ENCODE measurements at regions not wholly inside any gene's neighbourhood (a gene's known extent, or its start where the extent isn't known, plus 50 kb on each side); places are given as distances from the start of the nearest gene placed in this dataset.
"Not testable (repeated sequence)": the region's sequence is repeated elsewhere in the genome, so short reads cannot be mapped to it uniquely, and the experiment has no call there.

DNA sequence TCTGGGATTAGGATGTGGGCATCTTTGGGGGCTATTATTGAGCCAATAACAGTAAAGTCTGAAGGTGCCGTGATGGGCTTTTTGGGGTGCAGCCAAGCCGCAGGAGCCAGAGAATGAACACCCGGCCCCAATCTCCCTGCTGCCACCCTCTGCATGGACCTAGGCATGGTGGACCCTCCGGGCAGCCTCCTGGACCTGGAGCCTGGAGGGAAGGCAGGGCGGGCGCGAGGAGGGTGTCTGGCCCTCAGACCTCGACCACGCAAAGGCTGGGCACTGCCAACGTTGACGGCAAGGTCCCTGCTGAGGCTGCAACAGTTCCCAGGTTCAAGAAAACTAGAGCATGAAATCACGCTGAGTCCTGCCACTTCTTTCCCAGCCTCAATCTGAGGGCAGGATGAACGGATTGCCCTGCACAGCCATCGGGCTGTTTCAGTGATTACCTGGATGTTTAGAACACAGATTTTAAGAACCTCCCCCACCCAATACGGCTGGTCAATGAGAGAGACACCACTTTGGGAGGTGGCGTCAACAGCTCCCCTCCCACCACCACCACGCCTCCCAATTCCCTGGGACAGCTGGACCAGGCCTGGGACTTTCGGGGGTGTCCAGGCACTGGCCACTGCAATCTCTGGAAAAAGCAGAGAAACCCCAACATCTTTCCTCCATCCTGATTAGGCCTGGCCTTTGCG lies 147.4 kb downstream of the NPIPB11 start:
- TF ChIP-seq POLR2A (IDR thresholded peaks at IDR 0.05): not testable (repeated sequence)
- TF ChIP-seq, protein P1, sequence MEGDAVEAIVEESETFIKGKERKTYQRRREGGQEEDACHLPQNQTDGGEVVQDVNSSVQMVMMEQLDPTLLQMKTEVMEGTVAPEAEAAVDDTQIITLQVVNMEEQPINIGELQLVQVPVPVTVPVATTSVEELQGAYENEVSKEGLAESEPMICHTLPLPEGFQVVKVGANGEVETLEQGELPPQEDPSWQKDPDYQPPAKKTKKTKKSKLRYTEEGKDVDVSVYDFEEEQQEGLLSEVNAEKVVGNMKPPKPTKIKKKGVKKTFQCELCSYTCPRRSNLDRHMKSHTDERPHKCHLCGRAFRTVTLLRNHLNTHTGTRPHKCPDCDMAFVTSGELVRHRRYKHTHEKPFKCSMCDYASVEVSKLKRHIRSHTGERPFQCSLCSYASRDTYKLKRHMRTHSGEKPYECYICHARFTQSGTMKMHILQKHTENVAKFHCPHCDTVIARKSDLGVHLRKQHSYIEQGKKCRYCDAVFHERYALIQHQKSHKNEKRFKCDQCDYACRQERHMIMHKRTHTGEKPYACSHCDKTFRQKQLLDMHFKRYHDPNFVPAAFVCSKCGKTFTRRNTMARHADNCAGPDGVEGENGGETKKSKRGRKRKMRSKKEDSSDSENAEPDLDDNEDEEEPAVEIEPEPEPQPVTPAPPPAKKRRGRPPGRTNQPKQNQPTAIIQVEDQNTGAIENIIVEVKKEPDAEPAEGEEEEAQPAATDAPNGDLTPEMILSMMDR (IDR thresholded peaks at IDR 0.05): not testable (repeated sequence)
